Activated naive CD8-positive, alpha-beta T cell treated with anti-CD3 and anti-CD28 coated beads, Interleukin-2, amount 50 U/mL, for 24 hours (primary cell): ENCODE measurements at regions not wholly inside any gene's neighbourhood (a gene's known extent, or its start where the extent isn't known, plus 50 kb on each side); places are given as distances from the start of the nearest gene placed in this dataset.
"Not testable (repeated sequence)": the region's sequence is repeated elsewhere in the genome, so short reads cannot be mapped to it uniquely, and the experiment has no call there.

Experiments used
- ATAC-seq: fragments of 150-1000 bp; cut with Tn5 transposase; one replicate; pipeline ENCODE4 v1.10.0; 2021
- DNase-seq: peaks from one replicate; pipeline ENCODE4 v3.0.0; 2021
- H3K27ac Mint-ChIP-seq: one replicate; pipeline ENCODE4 v1.8.0; 2021; ENCODE audit warnings: mild to moderate bottlenecking, mixed read lengths
- H3K27me3 Mint-ChIP-seq: one replicate; pipeline ENCODE4 v1.8.0; 2021; ENCODE audit warnings: mixed read lengths
- H3K36me3 Mint-ChIP-seq: one replicate; pipeline ENCODE4 v1.8.0; 2021; ENCODE audit warnings: low read depth, mixed read lengths
- H3K4me1 Mint-ChIP-seq: one replicate; pipeline ENCODE4 v1.8.0; 2021; ENCODE audit warnings: mixed read lengths
- H3K4me3 Mint-ChIP-seq: one replicate; pipeline ENCODE4 v1.8.0; 2021; ENCODE audit warnings: mild to moderate bottlenecking, moderate library complexity, mixed read lengths
- H3K9me3 Mint-ChIP-seq: one replicate; pipeline ENCODE4 v1.8.0; 2021; ENCODE audit warnings: mixed read lengths

DNA sequence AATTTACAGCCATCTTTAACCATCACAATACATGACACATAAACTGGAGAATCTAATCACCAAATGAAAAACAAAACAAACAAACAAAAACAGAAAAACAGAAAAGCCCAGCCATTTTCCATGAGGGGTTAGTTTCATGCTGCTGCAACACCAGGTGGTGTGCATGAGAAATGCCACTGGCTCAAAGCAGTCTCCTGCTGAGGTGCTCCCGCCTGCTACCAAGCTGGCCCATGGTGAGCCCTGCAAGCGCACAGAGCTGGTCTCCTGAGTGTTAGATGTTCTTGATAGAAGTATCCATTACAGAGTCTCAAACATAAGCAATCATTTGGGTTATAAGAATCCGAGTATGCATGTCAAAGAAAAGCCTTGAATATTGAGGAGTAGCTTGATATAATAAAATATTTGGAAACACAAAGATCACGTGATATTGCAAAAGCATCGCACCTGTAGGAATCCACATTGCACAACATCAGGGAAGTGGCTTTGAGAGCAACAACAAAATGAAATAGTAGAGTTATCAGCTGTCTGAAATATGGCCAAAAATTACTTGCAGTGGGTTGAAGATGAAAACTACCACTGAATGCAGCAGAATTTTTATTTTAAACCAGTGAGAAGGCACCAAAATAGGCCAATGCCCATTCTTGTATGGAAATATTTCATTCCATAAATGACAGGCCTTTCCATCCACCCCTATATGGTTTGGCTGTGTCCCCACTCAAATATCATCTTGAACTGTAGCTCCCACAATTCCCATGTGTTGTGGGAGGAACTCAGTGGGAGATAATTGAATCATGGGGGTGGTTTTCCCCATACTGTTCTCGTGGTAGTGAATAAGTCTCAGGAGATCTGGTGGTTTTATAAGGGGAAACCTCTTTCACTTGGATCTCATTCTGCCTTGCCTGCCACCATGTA is 194.8 kb downstream of the SYK start:
- Mint-ChIP-seq H3K9me3 (no peaks in the 10 kb centered on the region), H3K27ac (no peak overlapping the region), H3K4me3 (no peak overlapping the region), H3K4me1 (peaks cover 10% of the 10 kb centered on the region), H3K27me3 (peaks cover 2% of the 10 kb centered on the region), H3K36me3 (no peaks in the 10 kb centered on the region)
- ATAC-seq (no peak), DNase-seq (no peak)

DNA sequence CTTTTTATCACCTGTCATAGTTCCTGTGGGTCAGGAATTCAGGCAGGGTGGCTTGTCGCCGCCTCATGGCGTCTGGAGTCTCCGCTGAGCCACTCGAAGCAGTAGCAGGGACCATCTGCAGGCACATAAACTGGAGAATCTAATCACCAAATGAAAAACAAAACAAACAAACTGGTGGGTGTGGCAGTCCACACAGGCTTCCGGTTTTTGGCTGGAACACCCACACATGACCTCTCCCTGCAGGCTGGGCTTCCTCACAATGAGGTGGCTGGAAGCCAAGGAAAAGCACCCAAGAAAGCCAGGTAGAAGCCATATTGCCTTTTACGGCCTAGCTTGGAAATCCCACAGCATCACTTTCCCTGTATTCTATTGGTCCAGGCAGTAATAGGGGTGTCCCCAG is 197.0 kb downstream of the SYK start:
- H3K27me3 Mint-ChIP-seq, result peaks cover 1% of the 10 kb centered on the region
- H3K9me3 Mint-ChIP-seq, result no peaks in the 10 kb centered on the region
- no peak overlapping the region for H3K27ac Mint-ChIP-seq
- no peak overlapping the region for H3K4me3 Mint-ChIP-seq
- DNase-seq, result no peak
- ATAC-seq, result no peak
- H3K4me1 Mint-ChIP-seq, result peaks cover 12% of the 10 kb centered on the region
- H3K36me3 Mint-ChIP-seq, result no peaks in the 10 kb centered on the region

DNA sequence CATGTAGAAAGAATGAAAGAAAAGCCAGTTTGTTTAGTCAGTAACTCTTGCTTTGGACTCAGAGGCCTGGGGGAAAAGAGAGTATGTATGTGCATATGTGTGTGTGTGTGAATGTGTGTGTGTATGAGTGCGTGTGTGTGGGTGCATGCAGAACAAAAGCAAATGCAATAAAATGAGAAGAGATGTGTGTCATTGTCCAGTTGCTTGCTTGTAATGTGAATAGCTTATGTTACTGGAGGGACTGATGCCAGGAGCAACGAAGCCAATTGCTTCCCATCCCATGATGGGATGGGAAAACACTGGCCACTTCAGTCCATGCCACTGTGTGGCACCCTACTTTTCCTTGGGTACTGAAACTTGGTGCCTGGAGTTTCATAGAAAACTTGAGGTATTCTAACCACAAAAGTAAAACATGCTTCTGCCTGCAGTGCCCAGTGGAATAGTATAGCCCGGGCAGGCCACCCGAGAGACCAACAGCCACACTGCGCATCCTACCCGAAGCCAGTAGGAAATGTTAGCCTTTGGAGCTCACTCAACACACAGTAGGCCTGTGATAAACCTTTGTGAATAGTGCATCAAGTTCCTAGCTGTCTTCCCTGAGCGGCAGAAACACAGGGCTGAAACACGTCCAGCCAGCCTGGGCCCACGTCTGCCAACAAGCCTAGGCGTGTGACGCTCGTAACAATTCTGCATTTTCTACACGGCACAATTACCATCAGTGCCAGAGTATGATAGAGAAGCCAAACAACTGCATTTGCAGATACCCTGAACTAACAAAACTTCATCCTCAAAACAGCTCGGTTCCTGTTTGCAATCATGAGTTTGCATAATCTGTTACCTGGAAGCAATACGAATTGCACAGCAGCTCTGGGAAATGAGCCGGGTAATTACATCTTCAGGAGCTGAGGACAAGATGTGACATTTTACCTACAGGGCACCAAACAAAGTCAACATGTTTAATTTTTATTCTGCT is 198.1 kb downstream of the SYK start:
- ATAC-seq (no peak), DNase-seq (no peak)
- Mint-ChIP-seq H3K36me3 (no peaks in the 10 kb centered on the region), H3K4me1 (peaks cover 12% of the 10 kb centered on the region), H3K9me3 (no peaks in the 10 kb centered on the region), H3K27ac (no peak overlapping the region), H3K4me3 (no peak overlapping the region), H3K27me3 (peaks cover 1% of the 10 kb centered on the region)

DNA sequence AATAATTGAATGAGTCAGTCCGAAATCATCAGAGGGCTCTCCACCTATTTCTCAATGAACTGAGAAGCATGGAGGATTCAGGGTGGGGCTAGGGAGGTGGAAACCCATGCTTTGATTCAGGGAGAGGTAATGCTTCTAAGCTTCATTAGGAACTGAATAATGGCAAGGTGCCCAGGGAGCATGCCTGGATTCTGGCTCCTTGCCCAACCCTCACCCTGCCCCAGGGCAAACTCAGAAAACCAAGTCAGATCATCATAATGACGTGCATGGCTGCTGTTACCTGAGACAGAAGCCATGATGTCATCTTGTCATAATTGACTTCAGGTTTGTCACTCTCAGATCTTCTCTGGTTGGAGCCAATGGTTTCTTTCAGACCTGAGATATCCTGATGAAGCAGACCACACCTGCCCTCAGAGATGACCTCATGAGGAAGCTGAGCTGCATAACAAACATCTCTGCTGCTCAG is 199.6 kb downstream of the SYK start:
- peak overlapping the region; percentile 19 for H3K27ac Mint-ChIP-seq
- H3K4me3 Mint-ChIP-seq, result no peak overlapping the region
- DNase-seq (no peak), ATAC-seq (peak; percentile 72)
- H3K9me3 Mint-ChIP-seq, result no peaks in the 10 kb centered on the region
- peaks cover 12% of the 10 kb centered on the region for H3K4me1 Mint-ChIP-seq
- no peaks in the 10 kb centered on the region for H3K36me3 Mint-ChIP-seq
- peaks cover 2% of the 10 kb centered on the region for H3K27me3 Mint-ChIP-seq

DNA sequence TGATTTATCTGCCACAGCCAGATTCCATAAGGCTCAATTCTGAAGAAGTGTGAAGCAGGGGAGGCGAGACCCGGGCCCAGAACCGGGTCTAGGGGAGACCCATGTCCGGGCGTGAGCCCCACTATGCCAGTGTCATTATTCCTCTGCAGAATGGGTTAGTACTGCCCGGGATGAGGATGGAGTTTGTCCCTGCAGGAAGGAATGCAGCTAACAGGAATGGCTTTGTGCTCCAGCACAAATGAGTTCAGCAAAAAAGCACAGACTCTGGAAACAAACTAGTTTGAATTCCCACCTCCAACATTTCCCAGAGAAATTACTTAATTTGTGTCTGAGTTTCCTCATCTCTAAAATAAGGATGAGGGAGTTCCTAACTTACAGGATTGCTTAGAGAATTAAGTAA is 202.9 kb downstream of the SYK start:
- no peaks in the 10 kb centered on the region for H3K36me3 Mint-ChIP-seq
- ATAC-seq (no peak), DNase-seq (no peak)
- H3K4me3 Mint-ChIP-seq, result no peak overlapping the region
- H3K27ac Mint-ChIP-seq, result no peak overlapping the region
- H3K27me3 Mint-ChIP-seq, result peaks cover 2% of the 10 kb centered on the region
- no peaks in the 10 kb centered on the region for H3K9me3 Mint-ChIP-seq
- H3K4me1 Mint-ChIP-seq, result peaks cover 12% of the 10 kb centered on the region

DNA sequence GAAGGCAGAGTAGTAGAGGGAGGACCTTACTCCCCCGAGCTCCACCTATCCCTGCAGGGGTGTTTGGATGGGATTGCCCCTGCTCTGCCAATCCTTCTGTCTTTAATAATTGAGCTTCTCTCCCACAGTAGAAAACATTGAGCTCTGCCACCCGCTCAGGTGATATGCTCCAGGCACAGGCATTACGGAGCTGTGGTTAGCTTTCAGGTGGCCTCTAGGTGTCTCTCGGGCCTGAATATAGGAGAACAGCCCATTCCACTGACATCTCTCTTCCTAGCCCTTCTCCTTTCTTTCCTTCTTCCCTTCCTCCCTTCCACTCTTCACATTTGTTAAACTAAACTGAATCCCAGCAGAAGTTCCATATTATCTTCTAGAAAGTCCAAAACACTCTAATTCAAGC is 203.4 kb downstream of the SYK start:
- no peak overlapping the region for H3K27ac Mint-ChIP-seq
- no peak for ATAC-seq
- H3K4me1 Mint-ChIP-seq, result peaks cover 12% of the 10 kb centered on the region
- H3K9me3 Mint-ChIP-seq, result no peaks in the 10 kb centered on the region
- no peak for DNase-seq
- no peak overlapping the region for H3K4me3 Mint-ChIP-seq
- no peaks in the 10 kb centered on the region for H3K36me3 Mint-ChIP-seq
- H3K27me3 Mint-ChIP-seq, result peaks cover 2% of the 10 kb centered on the region

DNA sequence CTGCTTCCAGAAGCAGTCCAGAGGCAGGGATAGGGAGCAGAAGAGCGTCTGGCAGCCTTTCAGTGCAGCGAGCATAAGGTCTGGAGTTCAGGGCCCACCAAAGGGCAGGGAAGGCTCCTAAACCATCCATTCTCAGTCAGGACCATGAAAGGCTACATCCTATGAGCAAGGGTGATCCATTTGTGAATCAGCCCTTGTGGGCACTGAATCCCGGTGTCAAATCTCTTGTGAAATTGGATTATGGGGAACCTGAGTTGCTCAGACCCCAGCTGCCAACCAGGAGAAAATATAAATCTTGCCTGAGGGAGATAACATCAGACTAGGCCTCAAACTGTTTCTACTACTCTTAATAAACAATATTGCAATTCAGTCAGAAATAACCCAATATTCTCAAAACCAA is 204.4 kb downstream of the SYK start:
- no peak overlapping the region for H3K27ac Mint-ChIP-seq
- no peaks in the 10 kb centered on the region for H3K9me3 Mint-ChIP-seq
- H3K4me1 Mint-ChIP-seq, result peaks cover 5% of the 10 kb centered on the region
- H3K36me3 Mint-ChIP-seq, result no peaks in the 10 kb centered on the region
- H3K4me3 Mint-ChIP-seq, result no peak overlapping the region
- ATAC-seq (no peak), DNase-seq (no peak)
- peaks cover 2% of the 10 kb centered on the region for H3K27me3 Mint-ChIP-seq

DNA sequence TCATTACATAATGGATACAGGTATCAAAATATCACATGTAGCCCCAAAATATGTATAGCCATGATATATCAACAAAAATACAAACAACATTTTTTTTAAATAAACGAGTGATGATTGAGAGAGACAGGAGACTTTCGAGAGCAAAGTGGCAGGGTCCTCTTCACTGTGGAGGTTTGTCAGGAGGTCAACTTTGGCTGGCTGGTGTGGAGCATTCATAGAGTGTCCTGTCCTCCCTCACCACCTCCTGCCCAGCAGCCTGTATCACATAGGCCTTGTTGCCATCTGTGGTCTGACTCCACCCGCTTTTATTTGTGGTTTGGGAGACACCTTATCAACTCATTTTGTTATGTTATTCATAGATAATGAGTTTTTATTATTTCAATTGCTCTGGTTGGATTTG is 206.9 kb downstream of the SYK start:
- Mint-ChIP-seq H3K4me1 (peaks cover 2% of the 10 kb centered on the region), H3K27me3 (peaks cover 5% of the 10 kb centered on the region), H3K36me3 (peaks cover 5% of the 10 kb centered on the region), H3K4me3 (no peak overlapping the region), H3K9me3 (peaks cover 16% of the 10 kb centered on the region), H3K27ac (no peak overlapping the region)
- no peak for DNase-seq
- no peak for ATAC-seq

DNA sequence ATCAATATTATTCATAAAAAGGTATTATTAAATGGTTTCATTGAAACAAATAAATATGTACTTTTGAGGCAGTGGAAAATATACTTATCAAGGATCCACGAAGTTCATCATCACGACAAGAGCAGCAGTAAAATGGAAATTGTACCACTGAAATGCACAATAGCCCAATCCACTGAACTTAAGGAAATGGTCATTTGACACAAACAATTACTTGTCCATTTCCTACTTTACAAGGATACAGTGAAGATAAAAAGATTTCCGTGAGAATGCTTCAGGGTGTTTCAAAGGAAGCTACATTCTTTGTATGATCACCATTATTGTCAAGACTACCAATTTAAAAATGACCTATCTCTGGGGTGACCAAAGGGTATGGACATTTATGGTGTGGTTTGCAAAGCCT is 210.3 kb downstream of the SYK start:
- Mint-ChIP-seq H3K27me3 (peaks cover 10% of the 10 kb centered on the region), H3K4me1 (peaks cover 2% of the 10 kb centered on the region), H3K9me3 (peaks cover 16% of the 10 kb centered on the region), H3K27ac (no peak overlapping the region), H3K36me3 (peaks cover 5% of the 10 kb centered on the region), H3K4me3 (no peak overlapping the region)
- DNase-seq, result no peak
- ATAC-seq, result no peak

DNA sequence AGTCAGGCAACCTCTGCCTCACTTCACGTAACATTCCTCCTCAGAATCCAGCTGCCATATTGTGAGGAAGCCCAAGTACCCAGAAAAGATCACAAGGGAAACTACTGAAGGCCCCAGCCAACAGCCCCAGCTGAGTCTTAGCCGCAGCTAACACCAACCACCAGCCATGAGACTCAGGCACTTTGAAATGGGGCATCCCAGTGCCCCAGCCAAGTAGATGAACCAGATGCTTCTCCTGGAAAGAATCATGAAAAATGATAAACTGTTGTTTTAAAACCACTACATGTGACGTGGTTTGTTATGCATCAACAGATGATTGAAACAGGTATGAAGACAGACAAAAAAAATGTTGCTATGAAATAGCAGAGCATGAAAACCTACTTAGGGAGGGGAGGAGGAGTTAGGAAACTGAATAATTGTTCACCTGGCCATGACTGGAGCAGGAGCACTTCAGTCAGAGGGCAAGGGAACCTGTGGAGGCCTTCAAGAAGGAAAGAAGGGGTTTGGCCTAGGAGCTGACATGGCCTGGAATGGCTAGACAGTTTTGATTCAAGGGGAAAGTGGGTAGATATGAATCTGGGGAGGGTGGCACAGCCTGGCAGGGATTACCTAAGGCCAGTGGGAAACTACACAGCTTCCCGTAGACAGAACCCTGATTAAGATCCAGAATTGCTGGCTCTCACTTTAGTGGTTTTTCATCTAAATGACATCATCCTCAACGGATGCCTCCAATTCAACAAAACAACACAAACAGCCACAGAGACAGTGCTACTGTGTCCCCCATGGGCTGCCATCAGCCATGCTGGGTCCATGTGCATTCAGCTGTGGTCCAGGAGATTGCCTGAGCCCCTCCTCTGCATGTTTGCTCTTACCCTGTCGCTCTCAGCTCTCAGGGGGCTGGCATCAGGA is 211.6 kb downstream of the SYK start:
- DNase-seq, result no peak

DNA sequence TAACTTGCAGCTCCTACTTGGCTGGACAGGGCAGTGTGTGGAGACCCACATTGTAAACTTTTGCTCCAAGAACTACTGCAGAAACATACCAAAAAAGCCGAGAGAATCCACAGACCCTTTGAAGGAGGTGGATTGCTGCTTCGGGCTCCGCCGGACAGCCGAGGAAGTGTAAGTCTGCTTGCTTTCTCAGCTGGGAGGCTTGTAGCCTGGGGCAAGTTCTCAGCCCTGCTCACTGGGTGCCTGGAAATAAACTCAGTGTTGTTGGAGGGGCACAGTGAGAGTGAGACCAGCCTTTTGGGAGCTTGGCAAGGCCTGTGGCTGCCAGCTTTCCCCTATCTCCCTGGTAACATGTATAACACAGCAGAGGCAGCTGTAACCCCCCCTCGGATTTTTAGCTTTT is 215.6 kb downstream of the SYK start:
- peaks cover 39% of the 10 kb centered on the region for H3K27me3 Mint-ChIP-seq
- no peak overlapping the region for H3K4me3 Mint-ChIP-seq
- DNase-seq (no peak), ATAC-seq (no peak)
- H3K4me1 Mint-ChIP-seq, result peaks cover 2% of the 10 kb centered on the region
- no peak overlapping the region for H3K27ac Mint-ChIP-seq
- peaks cover 6% of the 10 kb centered on the region for H3K36me3 Mint-ChIP-seq
- H3K9me3 Mint-ChIP-seq, result peaks cover 11% of the 10 kb centered on the region

More for the DNA sequence above, 211.6 kb downstream of the SYK start:
- H3K4me3 Mint-ChIP-seq, result no peak overlapping the region
- no peak for ATAC-seq
- H3K4me1 Mint-ChIP-seq, result peaks cover 2% of the 10 kb centered on the region
- H3K27me3 Mint-ChIP-seq, result peaks cover 15% of the 10 kb centered on the region
- peaks cover 16% of the 10 kb centered on the region for H3K9me3 Mint-ChIP-seq
- no peak overlapping the region for H3K27ac Mint-ChIP-seq
- peaks cover 5% of the 10 kb centered on the region for H3K36me3 Mint-ChIP-seq

DNA sequence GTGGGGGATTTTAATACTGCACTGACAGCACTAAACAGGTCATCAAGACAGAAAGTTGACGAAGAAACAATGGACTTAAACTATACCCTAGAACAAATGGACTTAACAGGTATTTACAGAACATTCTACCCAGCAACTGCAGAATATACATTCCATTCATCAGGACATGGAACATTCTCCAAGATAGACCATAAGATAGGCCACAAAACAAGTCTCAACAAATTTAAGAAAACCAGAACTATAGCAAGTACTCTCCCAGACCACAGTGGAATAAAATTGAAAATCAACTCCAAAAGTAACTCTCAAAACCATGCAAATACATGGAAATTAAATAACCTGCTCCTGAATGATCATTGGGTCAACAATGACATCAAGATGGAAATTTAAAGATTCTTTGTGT is 218.3 kb downstream of the SYK start:
- not testable (repeated sequence) for DNase-seq, H3K9me3 Mint-ChIP-seq, H3K4me3 Mint-ChIP-seq, H3K36me3 Mint-ChIP-seq, H3K4me1 Mint-ChIP-seq, H3K27ac Mint-ChIP-seq, ATAC-seq
- peaks cover 38% of the 10 kb centered on the region for H3K27me3 Mint-ChIP-seq

DNA sequence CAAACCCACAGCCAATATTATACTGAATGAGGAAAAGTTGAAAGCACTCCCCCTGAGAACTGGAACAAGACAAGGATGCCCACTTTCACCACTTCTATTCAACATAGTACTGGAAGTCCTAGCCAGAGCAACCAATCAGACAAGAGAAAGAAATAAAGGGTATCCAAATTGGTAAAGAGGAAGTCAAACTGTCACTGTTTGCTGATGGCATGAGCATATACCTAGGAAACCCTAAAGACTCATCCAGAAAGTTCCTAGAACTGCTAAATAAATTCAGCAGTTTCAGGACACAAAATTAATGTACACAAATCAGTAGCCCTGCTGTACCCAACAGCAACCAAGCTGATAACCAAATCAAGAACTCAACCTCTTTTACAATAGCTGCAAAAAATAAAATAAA is 220.0 kb downstream of the SYK start:
- not testable (repeated sequence) for H3K27ac Mint-ChIP-seq, DNase-seq, H3K4me3 Mint-ChIP-seq, H3K4me1 Mint-ChIP-seq, H3K9me3 Mint-ChIP-seq, H3K36me3 Mint-ChIP-seq, ATAC-seq
- peaks cover 31% of the 10 kb centered on the region for H3K27me3 Mint-ChIP-seq

DNA sequence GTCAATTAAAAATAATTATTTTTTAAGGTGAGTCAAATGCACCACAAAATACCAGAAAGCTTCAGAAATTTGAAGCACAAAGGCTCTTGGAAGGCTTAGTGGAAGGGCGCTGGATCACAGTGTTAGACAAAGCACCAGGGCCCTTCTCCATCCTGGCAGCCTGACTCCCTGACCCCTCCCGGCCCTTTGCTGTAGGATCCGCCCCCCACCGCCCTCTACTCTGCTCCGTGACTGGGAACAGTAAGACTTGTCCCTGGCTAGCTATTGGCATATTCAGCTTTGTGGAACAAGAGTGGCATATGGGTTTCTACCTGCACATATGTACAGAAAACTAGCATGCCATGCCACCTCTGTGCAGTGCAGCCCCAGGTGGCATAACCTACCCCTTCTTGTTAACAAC is 222.1 kb downstream of the SYK start:
- no peak for DNase-seq

More for the DNA sequence above, 222.1 kb downstream of the SYK start:
- no peak overlapping the region for H3K27ac Mint-ChIP-seq
- peaks cover 24% of the 10 kb centered on the region for H3K27me3 Mint-ChIP-seq
- H3K36me3 Mint-ChIP-seq, result no peaks in the 10 kb centered on the region
- no peaks in the 10 kb centered on the region for H3K9me3 Mint-ChIP-seq
- no peak overlapping the region for H3K4me3 Mint-ChIP-seq
- no peak for ATAC-seq
- no peaks in the 10 kb centered on the region for H3K4me1 Mint-ChIP-seq
